HG02642 (cell line): ENCODE measurements at regions not wholly inside any gene's neighbourhood (a gene's known extent, or its start where the extent isn't known, plus 50 kb on each side); places are given as distances from the start of the nearest gene placed in this dataset.

Experiments used
- ATAC-seq: cut with Tn5 transposase; IDR thresholded peaks from one replicate; pipeline ENCODE4 v1.9.1; 2021; ENCODE audit warnings: mild to moderate bottlenecking; ENCODE audit not compliant: unreplicated experiment, poor library complexity

- ATAC-seq: no peak
Observed at GRCh38 chr1:81583878-81584277, 216.9 kb upstream of the ADGRL2 start.

GRCh38 chr1:81582467-81582986 is 218.2 kb upstream of the ADGRL2 start:
- no peak for ATAC-seq

- no peak for ATAC-seq
Observed at GRCh38 chr1:81578867-81579266, 221.9 kb upstream of the ADGRL2 start.

GRCh38 chr1:81577004-81577697 is 223.6 kb upstream of the ADGRL2 start:
- ATAC-seq: no peak

- no peak for ATAC-seq
Observed at GRCh38 chr1:81574408-81574807, 226.3 kb upstream of the ADGRL2 start.

GRCh38 chr1:81573458-81573857 is 227.3 kb upstream of the ADGRL2 start:
- no peak for ATAC-seq

GRCh38 chr1:81571946-81572345 is 228.8 kb upstream of the ADGRL2 start:
- ATAC-seq: no peak

- no peak for ATAC-seq
Observed at GRCh38 chr1:81569761-81570160, 231.0 kb upstream of the ADGRL2 start.

- no peak for ATAC-seq
Observed at GRCh38 chr1:81563632-81564031, 237.1 kb upstream of the ADGRL2 start.

- ATAC-seq: no peak
Observed at GRCh38 chr1:81562934-81563333, 237.8 kb upstream of the ADGRL2 start.

GRCh38 chr1:81560629-81561028 is 240.1 kb upstream of the ADGRL2 start:
- no peak for ATAC-seq

- ATAC-seq: no peak
Observed at GRCh38 chr1:81559662-81560350, 240.9 kb upstream of the ADGRL2 start.

- no peak for ATAC-seq
Observed at GRCh38 chr1:81558291-81559076, 242.2 kb upstream of the ADGRL2 start.

GRCh38 chr1:81556968-81557367 is 243.8 kb upstream of the ADGRL2 start:
- no peak for ATAC-seq

- ATAC-seq: no peak
Observed at GRCh38 chr1:81554534-81554933, 246.2 kb upstream of the ADGRL2 start.

- no peak for ATAC-seq
Observed at GRCh38 chr1:81554108-81554507, 246.6 kb upstream of the ADGRL2 start.

- ATAC-seq: no peak
Observed at GRCh38 chr1:81553503-81553902, 247.2 kb upstream of the ADGRL2 start.

- no peak for ATAC-seq
Observed at GRCh38 chr1:81551946-81552345, 248.8 kb upstream of the ADGRL2 start.

- no peak for ATAC-seq
Observed at GRCh38 chr1:81550753-81551152, 250.0 kb upstream of the ADGRL2 start.

GRCh38 chr1:81549588-81550127 is 251.1 kb upstream of the ADGRL2 start:
- ATAC-seq: peak; percentile 50
